GM12874 (cell line): ENCODE measurements at regions not wholly inside any gene's neighbourhood (a gene's known extent, or its start where the extent isn't known, plus 50 kb on each side); places are given as distances from the start of the nearest gene placed in this dataset.

Source experiments
- CTCF ChIP-seq: IDR thresholded peaks from 2 replicates; pipeline ENCODE4 v1.5.1; 2011; ENCODE audit warnings: low read depth, mild to moderate bottlenecking, control low read depth, low read length, moderate library complexity; ENCODE audit not compliant: insufficient read depth

- no peak for TF ChIP-seq CTCF
Measured at GRCh38 chr5:176739461-176740051, 70.8 kb upstream of the UNC5A start.

- TF ChIP-seq CTCF = no peak
Measured at GRCh38 chr5:176740131-176740701, 70.1 kb upstream of the UNC5A start.

GRCh38 chr5:176740702-176741496 lies 69.5 kb upstream of the UNC5A start:
- no peak for TF ChIP-seq CTCF

- TF ChIP-seq CTCF = no peak
Measured at GRCh38 chr5:176741561-176742211, 68.7 kb upstream of the UNC5A start.

- TF ChIP-seq CTCF = no peak
Measured at GRCh38 chr5:176742246-176743105, 67.9 kb upstream of the UNC5A start.

- TF ChIP-seq CTCF = no peak
Measured at GRCh38 chr5:176743136-176743861, 67.1 kb upstream of the UNC5A start.
